NCI-H146 treated with DMSO at 0.1 percent for 48 hours (cell line): ENCODE measurements at regions not wholly inside any gene's neighbourhood (a gene's known extent, or its start where the extent isn't known, plus 50 kb on each side); places are given as distances from the start of the nearest gene placed in this dataset.
"Not testable (repeated sequence)": the region's sequence is repeated elsewhere in the genome, so short reads cannot be mapped to it uniquely, and the experiment has no call there.

ENCODE experiments used
- DNase-seq: peaks from one replicate; lab custom pipeline; 2025; ENCODE audit not compliant: unreplicated experiment; lab: John Stamatoyannopoulos, UW

DNA sequence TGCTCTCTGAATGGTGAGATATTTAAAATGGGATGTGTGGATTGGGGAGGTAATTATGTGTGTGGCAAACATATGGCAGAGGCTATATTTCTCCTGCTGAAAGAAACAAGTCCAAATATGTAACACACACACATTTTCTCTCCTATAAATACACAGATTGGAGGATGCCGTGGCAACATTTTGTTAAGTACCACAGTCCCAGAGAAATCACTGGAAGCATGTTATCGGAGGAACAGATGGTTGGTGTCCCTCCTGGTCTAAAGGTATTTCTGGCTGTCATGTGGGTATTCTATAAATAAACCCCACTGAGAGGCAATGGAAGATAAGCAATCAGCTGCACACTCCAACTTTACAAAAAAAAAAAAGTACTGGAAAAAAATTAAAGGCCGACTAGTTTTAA is 528.3 kb upstream of the BOD1L1 start:
- no peak for DNase-seq

DNA sequence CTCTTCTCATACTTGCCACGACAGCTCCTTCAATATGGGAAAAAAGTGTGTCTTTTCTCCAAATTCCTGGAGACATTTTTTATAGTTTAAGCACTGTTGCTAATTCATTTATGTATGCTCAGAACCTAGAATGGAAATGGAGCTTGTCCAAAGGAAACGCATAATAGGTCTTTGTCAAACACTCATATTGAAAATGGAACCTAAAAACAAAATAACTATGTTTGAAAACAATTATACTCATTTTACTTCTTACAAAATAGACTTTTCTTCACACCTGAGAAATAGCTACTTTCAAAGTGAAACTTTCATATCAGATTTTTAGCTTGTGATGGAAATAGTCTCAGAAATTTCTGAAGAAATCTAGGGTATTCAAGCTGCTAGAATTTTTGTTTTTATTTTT is 529.7 kb upstream of the BOD1L1 start:
- DNase-seq = no peak

DNA sequence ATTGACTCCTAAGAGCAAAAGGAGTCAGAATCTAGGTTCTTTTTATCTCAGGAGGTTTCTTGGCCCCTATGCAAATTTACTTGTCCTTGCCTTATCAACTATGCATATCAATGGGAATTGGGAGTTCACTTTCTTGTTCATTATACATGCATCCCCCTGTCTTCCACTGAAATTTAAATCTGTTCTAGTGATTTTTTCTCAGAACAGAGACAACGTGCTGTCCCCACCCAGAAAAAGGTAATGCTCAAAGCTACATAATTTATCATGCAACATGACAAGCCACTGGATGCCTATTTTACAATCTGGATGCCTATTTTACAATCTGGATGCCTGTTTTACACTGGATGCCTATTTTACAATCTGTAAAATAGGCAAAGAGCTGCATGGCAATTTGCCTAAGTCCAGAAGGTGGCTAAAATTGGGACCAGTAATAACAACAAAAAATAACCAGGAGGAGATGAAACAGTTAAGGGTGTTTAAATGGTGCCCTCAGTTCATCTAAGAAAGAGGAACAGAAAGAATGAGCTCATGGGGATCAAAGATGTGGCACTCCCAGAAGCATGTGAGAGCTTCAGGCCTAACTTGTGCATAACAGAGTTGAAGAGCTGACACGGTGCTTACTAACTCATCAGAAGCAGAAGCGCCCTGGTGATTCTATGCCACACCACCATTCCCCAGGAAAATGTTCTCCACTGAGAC is 537.8 kb upstream of the BOD1L1 start:
- no peak for DNase-seq

DNA sequence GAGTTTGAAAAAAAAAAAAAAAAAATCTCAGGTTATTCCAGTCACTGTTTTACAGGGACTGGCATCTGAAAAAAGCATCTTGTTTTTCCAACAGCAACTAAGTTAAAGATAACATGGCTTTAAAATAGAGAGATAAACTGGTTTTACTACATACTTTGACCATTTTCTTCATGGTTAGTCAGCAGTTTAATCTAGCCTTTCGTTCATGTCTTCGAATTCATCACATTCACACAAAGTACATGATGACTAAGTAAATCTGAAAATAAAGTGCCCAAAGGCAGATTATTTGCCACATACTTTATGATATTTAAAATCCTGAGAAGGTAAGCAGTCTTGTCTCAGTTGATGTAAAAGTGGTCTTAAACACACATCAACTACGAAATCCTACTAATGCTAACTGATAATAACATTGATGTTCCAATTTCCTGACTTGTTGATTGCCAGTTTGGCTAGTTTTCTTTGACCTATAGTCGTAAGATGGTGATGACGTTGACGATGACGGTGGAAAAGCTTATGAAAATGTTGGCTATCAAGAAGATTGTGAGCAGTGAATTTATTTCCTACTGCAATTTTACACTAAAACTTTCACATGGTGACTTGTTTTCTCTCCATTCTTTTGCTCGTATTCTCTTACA is 540.5 kb upstream of the BOD1L1 start:
- no peak for DNase-seq

DNA sequence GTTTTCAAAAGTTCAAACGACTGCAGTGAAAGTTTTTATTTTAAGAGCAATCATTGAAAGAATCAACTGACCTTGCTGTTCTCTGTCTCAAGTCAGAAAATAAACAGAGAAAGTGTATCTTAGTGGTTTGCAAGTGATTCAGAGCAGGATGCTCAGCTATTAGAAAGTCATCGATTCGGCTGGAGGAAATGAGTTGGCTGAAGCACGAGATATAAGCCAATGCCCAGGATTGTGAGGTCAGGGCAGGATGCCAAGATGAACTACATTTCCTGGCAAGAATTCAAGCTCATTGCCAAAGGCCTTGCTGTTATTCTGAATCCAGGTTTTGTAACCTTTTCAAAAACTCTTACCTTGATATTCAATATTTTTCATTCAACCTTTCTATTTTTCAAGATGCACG is 541.4 kb upstream of the BOD1L1 start:
- DNase-seq = no peak

DNA sequence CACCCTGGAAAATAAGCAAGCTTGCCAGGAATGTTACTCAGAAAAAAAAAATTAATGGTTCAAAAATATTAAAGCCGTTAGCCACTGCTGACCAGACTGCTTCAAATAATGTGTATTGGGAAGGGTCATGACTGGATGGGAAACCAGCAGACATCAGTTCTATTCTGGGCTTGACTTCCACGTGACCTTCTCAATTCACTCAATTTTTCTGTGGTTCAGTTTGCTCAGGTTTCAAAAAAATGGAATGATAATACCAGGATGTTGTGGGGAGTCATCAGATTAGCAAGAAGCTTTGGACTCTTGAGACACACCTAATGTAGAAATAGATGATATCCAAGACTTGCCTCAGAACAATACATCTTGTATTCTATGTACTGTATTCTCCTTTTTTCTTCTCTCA is 541.9 kb upstream of the BOD1L1 start:
- no peak for DNase-seq

DNA sequence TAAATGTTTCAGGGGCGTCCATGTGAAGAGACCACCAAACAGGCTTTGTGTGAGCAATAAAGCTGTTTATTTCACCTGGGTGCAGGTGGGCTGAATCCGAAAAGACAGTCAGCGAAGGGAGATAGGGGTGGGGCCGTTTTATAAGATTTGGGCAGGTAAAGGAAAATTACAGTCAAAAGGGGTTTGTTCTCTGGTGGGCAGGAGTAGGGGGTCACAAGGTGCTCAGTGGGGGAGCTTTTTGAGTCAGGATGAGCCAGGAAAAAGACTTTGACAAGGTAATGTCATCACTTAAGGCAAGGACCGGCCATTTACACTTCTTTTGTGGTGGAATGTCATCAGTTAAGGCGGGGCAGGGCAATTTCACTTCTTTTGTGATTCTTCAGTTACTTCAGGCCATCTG is 542.4 kb upstream of the BOD1L1 start:
- DNase-seq = not testable (repeated sequence)

DNA sequence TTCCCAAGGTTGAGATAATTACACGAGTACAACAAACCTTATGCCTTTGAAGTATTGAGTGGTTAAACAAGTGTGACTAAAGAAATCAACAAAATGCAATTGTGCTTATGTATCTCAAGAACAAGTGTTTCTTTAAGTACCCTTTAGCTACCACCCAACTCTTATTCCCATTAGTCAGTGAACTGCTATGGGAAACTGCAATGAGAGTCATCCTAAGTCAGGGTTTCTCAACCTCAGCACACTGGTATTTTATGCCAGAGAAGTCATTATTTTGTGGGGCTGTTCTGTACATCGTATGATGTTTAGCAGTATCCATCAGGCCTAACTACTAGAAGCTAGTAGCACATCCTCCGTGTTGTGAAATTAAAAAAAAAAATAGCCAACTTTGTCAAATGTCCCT is 549.1 kb upstream of the BOD1L1 start:
- no peak for DNase-seq

DNA sequence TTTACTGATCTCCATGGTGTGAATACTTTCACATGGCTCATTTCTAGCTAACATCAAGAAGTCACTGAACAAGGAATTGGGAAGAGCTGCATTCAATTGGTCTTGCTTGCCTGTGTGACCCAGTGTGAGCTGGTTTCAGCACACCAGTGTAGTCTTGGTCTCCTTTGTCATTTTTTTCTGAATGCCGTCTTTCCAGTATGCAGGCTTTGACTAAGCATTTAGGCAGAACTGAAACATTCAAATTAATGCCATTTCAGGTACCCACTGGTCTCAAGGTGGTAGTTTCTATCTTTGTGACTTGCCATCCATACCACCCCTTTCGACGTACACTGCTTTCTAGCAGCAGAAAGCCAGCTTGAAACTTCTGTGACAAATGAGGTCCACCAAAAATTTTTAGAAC is 550.5 kb upstream of the BOD1L1 start:
- DNase-seq = no peak

DNA sequence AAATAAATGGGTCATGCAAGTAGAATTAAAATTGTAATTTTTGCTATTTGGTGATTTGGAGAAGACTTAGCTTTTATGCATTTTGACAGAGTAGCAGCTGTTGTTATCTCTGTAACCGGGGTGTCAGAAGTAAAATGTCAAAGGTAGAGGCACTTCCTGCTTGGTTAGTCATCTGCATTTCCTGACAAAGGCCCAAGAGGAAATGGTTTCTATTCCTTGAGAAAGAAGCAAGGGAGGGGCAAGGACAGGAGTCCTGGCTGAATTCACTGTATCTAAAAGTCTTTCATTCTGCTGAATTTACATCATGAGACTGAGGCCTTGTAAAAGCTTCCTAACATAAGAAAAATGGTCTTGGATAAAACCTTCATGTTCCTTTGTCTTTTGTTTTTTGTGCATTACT is 550.9 kb upstream of the BOD1L1 start:
- DNase-seq = no peak

DNA sequence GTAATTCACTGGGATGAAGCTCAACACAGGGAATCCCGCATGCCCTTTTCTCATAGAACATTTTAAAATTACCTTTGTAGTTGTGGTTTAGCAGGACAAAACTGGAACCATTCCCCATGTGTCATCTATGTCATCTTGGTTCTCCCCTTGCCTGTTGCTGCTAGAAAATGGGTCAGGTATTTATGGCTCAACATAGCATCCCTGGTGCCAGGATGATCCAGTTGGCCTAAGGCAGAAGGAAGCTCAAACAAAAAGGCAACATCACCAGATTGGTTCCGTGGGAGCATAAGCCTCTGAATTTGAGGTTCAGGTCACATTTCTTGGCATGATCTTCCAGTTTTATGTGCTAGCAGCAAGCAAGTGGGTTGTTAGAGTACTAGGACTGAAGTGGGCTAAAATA is 552.6 kb upstream of the BOD1L1 start:
- no peak for DNase-seq

DNA sequence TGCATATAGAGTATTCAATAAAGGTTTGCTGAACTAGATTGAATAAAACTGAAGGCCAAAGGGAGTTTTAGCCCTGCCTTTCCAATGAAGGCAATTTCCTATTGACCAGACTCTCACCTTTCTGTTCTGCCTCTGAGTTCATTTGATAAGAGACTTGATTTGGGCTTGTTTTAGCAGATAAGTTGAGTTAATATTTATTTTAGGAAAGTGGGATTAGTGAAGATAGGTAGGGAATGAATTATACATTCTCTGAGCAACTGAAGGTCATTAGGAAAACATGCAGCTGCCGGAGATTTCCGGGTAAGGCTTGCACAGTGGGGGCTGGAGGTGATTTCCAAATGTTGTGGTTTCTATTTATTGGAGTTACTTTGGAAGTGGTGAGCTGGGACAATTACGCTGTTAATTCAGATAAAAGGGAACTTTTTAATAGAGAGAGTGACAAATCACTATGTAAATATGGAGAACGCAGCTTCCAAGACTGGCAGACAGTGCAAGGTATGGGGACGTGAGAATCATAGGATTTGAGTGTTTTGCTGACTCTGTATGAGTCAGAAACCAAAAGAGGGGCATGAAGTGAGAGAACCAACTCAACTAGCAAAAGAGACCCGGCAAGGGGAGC is 553.6 kb upstream of the BOD1L1 start:
- peak; percentile 86 for DNase-seq

DNA sequence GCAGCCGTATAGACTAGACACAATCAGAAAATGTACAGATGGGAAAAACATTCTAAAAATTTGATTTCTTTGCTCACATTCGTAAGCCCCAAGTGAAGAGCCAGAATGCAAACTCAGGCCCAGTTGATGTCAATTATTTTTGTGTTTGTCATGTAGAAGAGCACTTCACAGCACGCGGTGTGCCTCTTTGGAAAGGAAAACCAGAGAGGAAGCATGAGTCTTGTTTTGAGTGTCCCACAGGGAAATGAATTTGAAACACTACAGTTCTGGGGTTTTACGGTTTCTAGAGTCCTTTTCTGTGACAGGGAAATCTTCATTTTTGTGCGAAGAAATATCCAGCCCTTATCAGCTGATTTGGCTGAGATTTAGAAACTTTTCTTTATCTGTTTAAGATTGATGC is 554.6 kb upstream of the BOD1L1 start:
- no peak for DNase-seq

DNA sequence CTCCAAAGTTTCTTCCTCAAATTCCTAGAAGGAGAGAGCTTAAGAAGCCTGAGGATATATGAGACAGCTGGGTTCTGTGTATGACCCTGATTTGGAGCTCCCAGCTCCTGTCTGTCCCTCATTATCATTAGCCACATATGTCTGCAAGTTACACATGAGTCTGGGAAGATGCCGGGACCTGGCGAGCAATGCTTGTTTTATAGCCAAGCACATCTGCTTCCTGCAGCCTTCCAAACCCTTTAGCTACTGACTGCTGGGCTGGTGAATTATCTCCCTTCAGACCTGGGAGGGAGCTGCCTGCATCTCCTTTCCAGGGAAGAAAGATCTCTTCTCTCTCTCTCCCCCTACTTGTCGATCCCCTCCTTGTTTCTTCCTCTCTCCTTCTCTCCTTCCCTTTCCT is 556.7 kb upstream of the BOD1L1 start:
- DNase-seq = no peak

DNA sequence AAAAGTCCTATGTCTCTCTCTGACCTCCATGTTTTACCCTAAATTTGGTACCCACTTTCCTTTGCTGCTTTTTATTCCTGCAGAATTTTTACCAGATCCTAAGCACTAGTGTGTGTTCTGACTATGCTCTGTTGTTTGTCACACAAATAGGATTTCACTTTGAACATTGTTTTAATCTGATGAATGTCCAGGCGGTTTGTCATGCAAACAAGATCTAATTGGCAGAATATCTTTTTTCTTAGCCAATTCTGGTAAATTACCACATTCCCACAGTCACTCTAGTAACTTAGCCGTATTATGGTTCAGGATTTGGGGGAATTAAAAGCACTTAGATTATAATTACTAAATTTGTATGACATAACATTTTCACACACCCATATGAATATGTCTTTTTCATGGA is 557.2 kb upstream of the BOD1L1 start:
- no peak for DNase-seq

DNA sequence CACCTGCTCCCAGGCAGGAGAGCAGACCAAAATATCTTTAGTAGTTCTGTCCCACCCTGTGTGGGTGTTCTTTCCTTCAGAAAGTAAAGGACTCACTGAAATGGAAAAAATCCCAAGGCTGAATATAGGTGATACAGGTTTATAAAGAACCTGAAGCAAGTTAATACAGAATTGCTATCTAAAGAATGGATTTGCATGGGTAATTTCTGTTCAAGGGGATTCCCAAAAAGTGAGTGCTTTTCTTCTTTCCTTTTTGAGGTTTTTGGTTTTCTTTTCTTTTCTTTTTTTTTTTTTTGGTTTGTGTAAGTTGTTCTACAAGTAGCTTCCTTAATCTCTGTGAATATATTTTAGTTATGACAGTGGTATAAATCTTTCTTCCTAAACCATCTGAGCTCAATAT is 560.7 kb upstream of the BOD1L1 start:
- no peak for DNase-seq

DNA sequence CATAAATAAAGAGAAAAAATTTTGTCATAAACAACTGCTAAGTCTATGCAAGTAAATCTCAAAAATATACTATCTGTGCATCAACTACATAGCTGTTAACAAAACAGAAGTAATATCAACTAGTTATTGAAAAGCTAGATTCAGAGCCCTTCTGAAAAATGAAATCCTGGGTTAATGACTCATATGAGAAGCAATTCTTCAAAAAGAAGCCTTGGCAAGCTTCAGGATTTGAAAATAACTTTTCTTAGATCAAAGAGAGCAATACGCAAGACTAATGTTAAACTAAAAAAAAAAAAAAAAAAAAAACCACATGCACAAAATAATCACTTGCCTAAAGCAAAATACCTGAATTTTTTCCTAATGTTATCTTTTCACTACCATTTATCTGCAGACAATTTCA is 566.1 kb upstream of the BOD1L1 start:
- no peak for DNase-seq

DNA sequence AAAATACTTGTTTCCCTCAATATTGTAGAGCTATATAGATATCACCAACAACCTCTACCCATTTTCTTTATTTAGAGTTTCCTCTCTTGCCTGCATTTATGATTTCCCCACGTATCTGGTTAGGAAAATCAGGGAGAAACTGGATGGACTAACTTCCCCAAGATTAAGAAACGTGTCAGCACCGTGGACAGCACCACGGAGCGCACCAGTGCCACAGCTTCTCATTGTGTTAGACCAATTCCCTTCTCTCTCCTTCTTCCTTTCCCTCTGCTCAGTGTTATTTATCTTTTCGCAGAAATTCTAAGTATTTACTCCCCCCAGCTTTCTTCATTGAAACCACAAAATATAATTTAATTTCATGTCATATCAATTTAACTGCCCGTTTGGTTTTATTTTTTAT is 568.6 kb upstream of the BOD1L1 start:
- no peak for DNase-seq

DNA sequence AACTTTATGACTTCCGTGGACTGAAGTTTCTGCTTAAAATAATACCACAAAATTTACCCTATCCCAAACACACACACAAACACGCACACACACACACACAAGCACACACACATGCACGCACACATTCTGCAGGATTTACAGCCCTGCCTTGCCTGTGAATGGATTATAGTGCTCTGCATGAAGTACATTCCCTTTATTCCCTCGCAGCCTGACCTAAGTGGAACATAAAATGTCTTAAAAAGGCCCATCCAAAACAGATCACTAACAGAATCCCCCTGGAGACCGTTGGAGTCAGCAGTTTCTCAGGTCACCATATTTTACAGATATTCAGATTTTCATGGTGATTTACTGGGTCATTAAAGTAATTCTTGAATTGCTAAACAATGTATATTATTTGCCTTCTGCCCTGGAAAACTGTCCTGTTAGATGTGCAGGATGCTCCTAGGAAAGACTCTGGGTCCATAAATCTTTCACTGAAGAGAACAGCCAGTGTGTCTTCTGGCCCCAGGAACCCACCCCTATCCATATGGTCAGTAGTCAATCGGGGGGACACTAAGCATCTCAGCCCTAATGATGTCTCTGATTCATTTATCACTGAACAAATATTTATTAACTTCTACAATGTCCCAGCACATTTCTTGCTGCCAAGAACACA is 587.7 kb upstream of the BOD1L1 start:
- DNase-seq = no peak

DNA sequence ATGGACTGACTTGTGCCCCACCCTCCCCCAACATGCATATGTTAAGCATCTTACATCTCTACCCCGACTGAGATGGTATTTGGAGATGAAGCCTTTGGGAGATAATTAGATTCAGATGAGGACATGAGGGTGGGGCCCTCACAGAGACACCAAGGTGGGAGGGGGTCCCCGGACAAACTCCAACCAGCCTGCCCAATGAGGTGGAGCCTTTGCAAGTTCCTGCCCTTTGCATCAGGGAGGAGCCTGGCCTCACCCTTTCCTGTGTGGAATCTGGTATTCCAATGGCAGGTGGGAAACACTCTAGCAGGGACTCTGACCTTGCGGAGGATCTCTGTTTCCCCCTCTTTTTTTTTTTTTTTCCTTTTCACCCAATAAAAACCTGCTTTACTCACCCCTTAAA is 589.9 kb upstream of the BOD1L1 start:
- no peak for DNase-seq

DNA sequence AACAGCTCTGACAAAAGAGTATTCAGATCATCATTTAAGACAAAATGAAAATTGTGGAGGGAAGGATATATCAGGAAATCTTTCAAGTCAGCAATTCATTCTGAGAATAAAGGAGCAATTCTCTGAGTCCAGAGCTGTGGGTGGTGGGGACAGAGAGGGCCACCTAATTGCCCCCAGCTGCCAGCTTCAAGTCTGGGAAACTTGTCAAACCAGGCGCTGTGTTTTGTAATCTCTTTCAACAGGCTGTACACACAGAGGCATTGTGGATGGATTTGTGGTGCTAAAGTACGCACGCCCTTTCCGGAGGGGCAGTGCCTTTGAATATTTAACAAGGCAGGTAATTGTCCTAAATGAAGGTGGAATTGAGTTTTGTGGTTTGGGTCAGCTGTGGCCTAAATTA is 591.1 kb upstream of the BOD1L1 start:
- DNase-seq = peak; percentile 51

DNA sequence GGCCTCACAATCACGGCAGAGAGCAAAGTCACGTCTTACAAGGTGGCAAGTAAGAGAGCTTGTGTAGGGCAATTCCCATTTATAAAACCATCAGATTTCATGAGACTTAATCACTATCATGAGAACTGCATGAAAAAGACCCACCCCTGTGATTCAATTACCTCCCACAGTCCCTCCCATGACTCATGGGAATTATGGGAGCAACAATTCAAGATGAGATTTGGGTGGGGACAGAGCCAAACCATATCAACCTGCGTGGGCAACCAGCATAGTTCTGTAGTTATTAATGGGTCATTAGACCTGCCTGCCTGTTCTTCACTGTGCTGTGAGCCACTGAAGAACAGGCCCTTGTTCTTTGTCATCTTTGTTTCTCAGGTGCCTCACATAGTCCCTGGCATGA is 593.7 kb upstream of the BOD1L1 start:
- no peak for DNase-seq
